MM.1S (cell line): ENCODE measurements at regions not wholly inside any gene's neighbourhood (a gene's known extent, or its start where the extent isn't known, plus 50 kb on each side); places are given as distances from the start of the nearest gene placed in this dataset.

ENCODE experiments used
- DNase-seq: peaks from one replicate; pipeline ENCODE4 v3.0.0-alpha.2; 2015
- H2AFZ ChIP-seq: fragments of 300-600 bp; sonication (generic); 2 replicates; pipeline ENCODE4 v1.6.0; 2016; ENCODE audit warnings: antibody characterized with exemption, low read length
- H3F3A ChIP-seq: fragments of 300-600 bp; sonication (generic); 2 replicates; pipeline ENCODE4 v1.6.1; 2016; ENCODE audit warnings: mild to moderate bottlenecking, antibody characterized with exemption, low read length, moderate library complexity, mixed read lengths; ENCODE audit not compliant: insufficient read depth
- H3K27ac ChIP-seq: fragments of 300-600 bp; sonication (generic); 2 replicates; pipeline ENCODE4 v1.5.1; 2016; ENCODE audit warnings: mild to moderate bottlenecking, low read length
- H3K27me3 ChIP-seq: fragments of 300-600 bp; sonication (generic); replicated peaks from 2 replicates; pipeline ENCODE4 v1.6.0; 2016; ENCODE audit warnings: low read length; ENCODE audit not compliant: insufficient read depth
- H3K36me3 ChIP-seq: fragments of 300-600 bp; sonication (generic); replicated peaks from 2 replicates; pipeline ENCODE4 v1.6.1; 2016; ENCODE audit warnings: mild to moderate bottlenecking, low read length, mixed read lengths; ENCODE audit not compliant: insufficient read depth
- H3K4me1 ChIP-seq: fragments of 300-600 bp; sonication (generic); 2 replicates; pipeline ENCODE4 v1.6.1; 2016; ENCODE audit warnings: low read length, mixed read lengths
- H3K4me2 ChIP-seq: fragments of 300-600 bp; sonication (generic); 2 replicates; pipeline ENCODE4 v1.6.0; 2016; ENCODE audit warnings: low read depth, low read length
- H3K4me3 ChIP-seq: fragments of 300-600 bp; sonication (generic); 2 replicates; pipeline ENCODE4 v1.5.1; 2016; ENCODE audit warnings: low read length, mixed read lengths
- H3K79me2 ChIP-seq: fragments of 300-600 bp; sonication (generic); 2 replicates; pipeline ENCODE4 v1.6.1; 2016; ENCODE audit warnings: mixed run types, low read length, mixed read lengths
- H3K9ac ChIP-seq: fragments of 300-600 bp; sonication (generic); 2 replicates; pipeline ENCODE4 v1.6.1; 2016; ENCODE audit warnings: low read length, mixed read lengths
- H3K9me2 ChIP-seq: fragments of 300-600 bp; sonication (generic); replicated peaks from 2 replicates; pipeline ENCODE4 v1.6.1; 2016; ENCODE audit warnings: mild to moderate bottlenecking, low read length, mixed read lengths; ENCODE audit not compliant: insufficient read depth
- H3K9me3 ChIP-seq: fragments of 300-600 bp; sonication (generic); replicated peaks from 2 replicates; pipeline ENCODE4 v1.6.1; 2016; ENCODE audit warnings: mild to moderate bottlenecking, low read length, mixed read lengths; ENCODE audit not compliant: insufficient read depth
- H4K20me1 ChIP-seq: fragments of 300-600 bp; sonication (generic); 2 replicates; pipeline ENCODE4 v1.6.1; 2016; ENCODE audit warnings: mild to moderate bottlenecking, low read length, moderate library complexity, mixed read lengths; ENCODE audit not compliant: insufficient read depth
- CTCF ChIP-seq: fragments of 300-600 bp; sonication (generic); IDR thresholded peaks from 2 replicates; pipeline ENCODE4 v1.5.1; 2016; ENCODE audit warnings: antibody characterized with exemption, low read length, mixed read lengths
- EZH2 ChIP-seq: fragments of 300-600 bp; sonication (generic); optimal IDR thresholded peaks from 2 replicates; pipeline ENCODE3; 2017; ENCODE audit warnings: low read depth, mild to moderate bottlenecking, antibody characterized with exemption, low read length, mixed read lengths
- EZH2phosphoT487 ChIP-seq: fragments of 300-600 bp; sonication (generic); IDR thresholded peaks from 2 replicates; pipeline ENCODE4 v1.6.1; 2018; ENCODE audit warnings: antibody characterized with exemption, low read length

GRCh38 chrX:531611-531936 lies 99.0 kb upstream of the SHOX start:
- no peaks in the 10 kb centered on the region for H4K20me1 ChIP-seq
- TF ChIP-seq CTCF (no peak), EZH2 (no peak), EZH2phosphoT487 (no peak)
- H2AFZ ChIP-seq: no peak overlapping the region
- no peaks in the 10 kb centered on the region for H3K27me3 ChIP-seq
- H3K27ac ChIP-seq: no peak overlapping the region
- H3K4me1 ChIP-seq: no peaks in the 10 kb centered on the region
- H3K9me3 ChIP-seq: no peaks in the 10 kb centered on the region
- H3K36me3 ChIP-seq: no peaks in the 10 kb centered on the region
- no peak for DNase-seq
- H3K9ac ChIP-seq: no peak overlapping the region
- no peak overlapping the region for H3K4me3 ChIP-seq
- H3K79me2 ChIP-seq: no peaks in the 10 kb centered on the region
- no peaks in the 10 kb centered on the region for H3F3A ChIP-seq
- H3K4me2 ChIP-seq: no peak overlapping the region
- no peaks in the 10 kb centered on the region for H3K9me2 ChIP-seq

GRCh38 chrX:534804-535203 lies 95.8 kb upstream of the SHOX start:
- H3K9me3 ChIP-seq: no peaks in the 10 kb centered on the region
- no peak overlapping the region for H2AFZ ChIP-seq
- H3K4me2 ChIP-seq: no peak overlapping the region

GRCh38 chrX:536616-537015 lies 94.0 kb upstream of the SHOX start:
- Histone ChIP-seq H3K4me1 (no peaks in the 10 kb centered on the region), H3K4me2 (no peak overlapping the region), H3K27me3 (no peaks in the 10 kb centered on the region), H2AFZ (no peak overlapping the region), H3K9me3 (no peaks in the 10 kb centered on the region), H3K36me3 (no peaks in the 10 kb centered on the region), H3K4me3 (no peak overlapping the region), H3K9ac (no peak overlapping the region), H3K79me2 (no peaks in the 10 kb centered on the region), H4K20me1 (no peaks in the 10 kb centered on the region), H3K9me2 (no peaks in the 10 kb centered on the region), H3F3A (no peaks in the 10 kb centered on the region), H3K27ac (no peak overlapping the region)
- TF ChIP-seq EZH2phosphoT487 (no peak), EZH2 (no peak), CTCF (no peak)
- DNase-seq: no peak

More at GRCh38 chrX:534804-535203, 95.8 kb upstream of the SHOX start:
- Histone ChIP-seq H3K4me3 (no peak overlapping the region), H4K20me1 (no peaks in the 10 kb centered on the region), H3K27me3 (no peaks in the 10 kb centered on the region), H3K9me2 (no peaks in the 10 kb centered on the region), H3K36me3 (no peaks in the 10 kb centered on the region), H3K4me1 (no peaks in the 10 kb centered on the region), H3K27ac (no peak overlapping the region), H3K79me2 (no peaks in the 10 kb centered on the region), H3F3A (no peaks in the 10 kb centered on the region), H3K9ac (no peak overlapping the region)
- DNase-seq: no peak
- no peak for TF ChIP-seq EZH2phosphoT487
- TF ChIP-seq EZH2: no peak
- no peak for TF ChIP-seq CTCF
